Neutrophil (primary cell): ENCODE measurements at regions not wholly inside any gene's neighbourhood (a gene's known extent, or its start where the extent isn't known, plus 50 kb on each side); places are given as distances from the start of the nearest gene placed in this dataset.

Experiments
- H3K27ac ChIP-seq: fragments of 200-600 bp; sonication (generic); 2 replicates; pipeline ENCODE4 v1.5.1; 2016; ENCODE audit warnings: mild to moderate bottlenecking, moderate library complexity
- H3K27me3 ChIP-seq: fragments of 200-600 bp; sonication (generic); 2 replicates; pipeline ENCODE4 v1.6.0; 2016; ENCODE audit warnings: mild to moderate bottlenecking
- H3K36me3 ChIP-seq: fragments of 200-600 bp; sonication (generic); 2 replicates; pipeline ENCODE4 v1.5.1; 2017
- H3K4me1 ChIP-seq, 2 experiments: fragments of 200-600 bp in 1 of 2; sonication (generic) in 1 of 2; 1 replicate in 1 of 2; 2 replicates in 1 of 2; pipeline versions ENCODE4 v1.5.1 to v1.6.1; 2013 to 2016; ENCODE audit warnings: low read depth in 1 of 2, low read length in 1 of 2, mild to moderate bottlenecking in 1 of 2, moderate library complexity in 1 of 2; ENCODE audit not compliant: control insufficient read depth in 1 of 2, insufficient read depth in 1 of 2
- H3K4me3 ChIP-seq, 2 experiments: fragments of 200-600 bp in 1 of 2; sonication (generic) in 1 of 2; 1 replicate in 1 of 2; 2 replicates in 1 of 2; pipeline ENCODE4 v1.5.1; 2013 to 2016; ENCODE audit warnings: low read depth in 1 of 2, low read length in 1 of 2, mild to moderate bottlenecking in 1 of 2, moderate library complexity in 1 of 2
- H3K9me3 ChIP-seq: fragments of 200-600 bp; sonication (generic); 2 replicates; pipeline ENCODE4 v1.5.1; 2016
- CTCF ChIP-seq: fragments of 200-600 bp; sonication (generic); IDR thresholded peaks from 2 replicates; pipeline ENCODE4 v1.5.1; 2016; ENCODE audit warnings: antibody characterized with exemption

- H3K36me3 ChIP-seq, result no peaks in the 10 kb centered on the region
- H3K4me3 ChIP-seq, result no peak overlapping the region
- no peaks in the 10 kb centered on the region for H3K27me3 ChIP-seq
- TF ChIP-seq CTCF, result no peak
- no peaks in the 10 kb centered on the region for H3K9me3 ChIP-seq
- H3K27ac ChIP-seq, result no peak overlapping the region
- H3K4me1 ChIP-seq, result peaks cover 0 to 5% of the 10 kb centered on the region in 2 experiments
Measured at GRCh38 chr3:194756460-194756779, 70.7 kb downstream of the FAM43A start.

- Histone ChIP-seq H3K9me3 (no peaks in the 10 kb centered on the region), H3K27ac (no peak overlapping the region), H3K36me3 (no peaks in the 10 kb centered on the region), H3K4me1 (peaks cover 0 to 5% of the 10 kb centered on the region in 2 experiments), H3K4me3 (no peak overlapping the region), H3K27me3 (no peaks in the 10 kb centered on the region)
- no peak for TF ChIP-seq CTCF
Measured at GRCh38 chr3:194756791-194757325, 71.2 kb downstream of the FAM43A start.

GRCh38 chr3:194757647-194758061 is 72.0 kb downstream of the FAM43A start:
- no peak overlapping the region for H3K27ac ChIP-seq
- no peaks in the 10 kb centered on the region for H3K27me3 ChIP-seq
- no peaks in the 10 kb centered on the region for H3K9me3 ChIP-seq
- no peak for TF ChIP-seq CTCF
- H3K36me3 ChIP-seq, result no peaks in the 10 kb centered on the region
- H3K4me1 ChIP-seq, result peaks cover 0 to 5% of the 10 kb centered on the region in 2 experiments
- H3K4me3 ChIP-seq, result no peak overlapping the region

- Histone ChIP-seq H3K27me3 (no peaks in the 10 kb centered on the region), H3K27ac (no peak overlapping the region), H3K9me3 (no peaks in the 10 kb centered on the region), H3K36me3 (no peaks in the 10 kb centered on the region), H3K4me3 (no peak overlapping the region), H3K4me1 (peaks cover 0 to 5% of the 10 kb centered on the region in 2 experiments)
- no peak for TF ChIP-seq CTCF
Measured at GRCh38 chr3:194758716-194759115, 73.0 kb downstream of the FAM43A start.

- Histone ChIP-seq H3K4me3 (no peak overlapping the region), H3K9me3 (no peaks in the 10 kb centered on the region), H3K27me3 (no peaks in the 10 kb centered on the region), H3K27ac (no peak overlapping the region), H3K36me3 (no peaks in the 10 kb centered on the region), H3K4me1 (peaks cover 0 to 5% of the 10 kb centered on the region in 2 experiments)
- no peak for TF ChIP-seq CTCF
Measured at GRCh38 chr3:194760494-194761137, 74.9 kb downstream of the FAM43A start.
